Retinal pigment epithelial cell (primary cell): ENCODE measurements at regions not wholly inside any gene's neighbourhood (a gene's known extent, or its start where the extent isn't known, plus 50 kb on each side); places are given as distances from the start of the nearest gene placed in this dataset.

Experiments used
- DNase-seq: peaks from one replicate; pipeline ENCODE4 v3.0.0-alpha.2; 2010; ENCODE audit warnings: low read depth
- H3K4me3 ChIP-seq: 2 replicates; pipeline ENCODE4 v1.5.1; 2011; ENCODE audit warnings: mild to moderate bottlenecking, low read length, control low read depth, moderate library complexity
- CTCF ChIP-seq: conservative IDR thresholded peaks from 2 replicates; pipeline ENCODE4 v1.5.1; 2011; ENCODE audit warnings: low read depth, low read length, control low read depth, inconsistent platforms

DNA sequence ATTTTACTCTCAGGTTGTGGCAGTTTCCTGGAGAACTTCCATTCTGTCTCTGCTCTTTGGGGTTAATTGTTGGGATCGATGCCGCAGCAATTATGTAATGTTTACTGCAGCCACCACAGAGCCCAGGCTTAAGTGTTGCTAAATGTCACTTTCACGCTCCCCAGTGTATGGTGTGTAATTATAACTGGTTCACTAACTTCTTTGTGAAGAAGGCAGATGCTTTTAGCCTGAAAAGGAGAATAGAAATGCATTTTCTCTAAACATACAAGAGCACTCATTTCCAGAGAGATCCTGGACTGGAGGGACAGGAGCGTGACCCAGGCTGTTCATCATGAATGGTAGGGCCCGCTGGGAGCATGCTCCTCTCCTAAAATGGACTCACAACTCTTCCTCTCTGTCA lies 132.2 kb upstream of the PLET1 start:
- TF ChIP-seq CTCF: no peak
- DNase-seq: no peak
- no peak overlapping the region for H3K4me3 ChIP-seq

GRCh38 chr11:112394304-112394703 lies 133.6 kb upstream of the PLET1 start:
- no peak for TF ChIP-seq CTCF
- no peak for DNase-seq
- no peak overlapping the region for H3K4me3 ChIP-seq

- no peak overlapping the region for H3K4me3 ChIP-seq
- no peak for TF ChIP-seq CTCF
- no peak for DNase-seq
Observed at GRCh38 chr11:112396076-112396475, 135.4 kb upstream of the PLET1 start.

DNA sequence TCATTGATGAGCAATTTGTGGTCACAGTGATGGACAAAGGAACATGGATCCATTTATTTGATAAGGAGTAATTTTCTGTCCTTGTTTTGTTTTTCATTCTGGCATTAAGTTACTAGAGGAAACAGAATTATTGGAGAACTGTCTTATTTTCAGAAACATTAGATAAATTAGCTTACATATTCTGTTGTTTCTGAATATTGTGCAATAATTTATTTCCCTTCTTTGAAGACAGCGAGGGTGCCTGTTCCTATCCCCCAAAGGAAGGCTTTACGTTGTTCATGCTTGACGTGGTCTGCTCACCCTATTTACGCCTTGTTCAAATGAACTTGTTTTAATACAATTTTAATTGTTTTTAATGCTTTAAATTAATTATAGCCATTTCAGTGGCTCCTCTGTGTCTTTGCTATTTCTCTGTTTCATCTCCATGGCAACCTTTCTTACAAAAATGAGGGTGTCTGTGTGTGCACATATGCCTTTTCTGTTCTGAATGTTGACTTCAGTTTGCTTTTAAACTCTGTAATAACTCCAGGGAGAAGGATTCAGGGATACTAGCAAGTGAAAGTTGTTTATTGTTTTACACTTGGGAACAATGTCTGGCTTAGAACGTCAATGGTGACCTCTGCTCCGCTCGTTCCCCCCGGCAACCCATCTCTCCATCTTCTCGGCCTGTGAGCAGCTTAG lies 138.3 kb upstream of the PLET1 start:
- H3K4me3 ChIP-seq: no peak overlapping the region
- no peak for TF ChIP-seq CTCF
- no peak for DNase-seq

DNA sequence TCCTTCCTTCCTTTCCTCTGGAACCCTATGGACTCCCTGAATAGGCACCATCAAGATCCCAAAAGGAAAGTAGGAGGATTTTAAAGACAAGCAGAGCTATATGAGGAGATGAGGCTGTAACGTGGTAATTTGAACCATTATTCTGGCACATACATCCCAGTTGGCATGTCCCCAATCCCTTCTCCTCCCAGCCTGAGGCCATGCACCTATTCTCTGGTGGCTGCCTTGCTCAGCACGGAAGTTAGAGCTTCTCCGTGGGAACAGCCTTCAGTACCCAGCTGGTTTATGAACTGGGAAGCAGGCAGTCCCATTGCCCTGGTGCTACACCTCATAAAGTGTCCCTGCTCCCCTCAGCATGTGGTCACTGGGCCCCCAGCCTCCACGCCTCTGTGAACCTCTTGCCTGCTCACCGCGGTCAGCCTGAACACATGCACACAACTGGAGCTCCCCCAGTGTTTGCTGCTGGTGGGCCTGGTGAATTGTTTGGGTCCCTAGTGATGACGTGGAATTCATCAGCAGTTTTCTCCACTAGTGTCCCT lies 139.9 kb upstream of the PLET1 start:
- DNase-seq: no peak
- TF ChIP-seq CTCF: no peak
- no peak overlapping the region for H3K4me3 ChIP-seq

- no peak for TF ChIP-seq CTCF
- DNase-seq: no peak
- no peak overlapping the region for H3K4me3 ChIP-seq
Observed at GRCh38 chr11:112401036-112401769, 140.5 kb upstream of the PLET1 start.

- no peak for TF ChIP-seq CTCF
- H3K4me3 ChIP-seq: no peak overlapping the region
- no peak for DNase-seq
Observed at GRCh38 chr11:112403432-112403831, 142.8 kb upstream of the PLET1 start.
